Mesenchymal stem cell (in vitro differentiated cells and primary cell): ENCODE measurements at regions not wholly inside any gene's neighbourhood (a gene's known extent, or its start where the extent isn't known, plus 50 kb on each side); places are given as distances from the start of the nearest gene placed in this dataset.

ENCODE experiments used
- DNase-seq: peaks from one replicate; pipeline ENCODE4 v3.0.0-alpha.2; 2013
- H2AFZ ChIP-seq: one replicate; pipeline ENCODE4 v1.6.1; 2013; ENCODE audit warnings: low read depth, mild to moderate bottlenecking, control low read depth, inconsistent platforms, low read length, moderate library complexity
- H2AK5ac ChIP-seq: 2 replicates; pipeline ENCODE4 v1.6.1; 2013; ENCODE audit warnings: low read length, moderate library complexity, mild to moderate bottlenecking, inconsistent platforms; ENCODE audit not compliant: severe bottlenecking
- H2BK120ac ChIP-seq: one replicate; pipeline ENCODE4 v1.6.1; 2013; ENCODE audit warnings: low read depth, mild to moderate bottlenecking, inconsistent platforms, low read length, moderate library complexity
- H2BK12ac ChIP-seq, 2 experiments: one replicate each; pipeline ENCODE4 v1.6.1; 2013; ENCODE audit warnings: inconsistent platforms in 2 of 2, low read length in 2 of 2, mild to moderate bottlenecking in 2 of 2, moderate library complexity in 2 of 2, control low read depth in 1 of 2
- H2BK15ac ChIP-seq: one replicate; pipeline ENCODE4 v1.6.1; 2013; ENCODE audit warnings: mild to moderate bottlenecking, low read depth, inconsistent platforms; ENCODE audit not compliant: poor library complexity, severe bottlenecking
- H2BK5ac ChIP-seq: 2 replicates; pipeline ENCODE4 v1.6.1; 2013; ENCODE audit warnings: low read depth, mild to moderate bottlenecking, low read length, control low read depth, inconsistent platforms; ENCODE audit not compliant: poor library complexity, severe bottlenecking
- H3K14ac ChIP-seq, 2 experiments: one replicate each; pipeline ENCODE4 v1.6.1; 2013; ENCODE audit warnings: inconsistent platforms in 2 of 2, low read length in 2 of 2, control low read depth in 1 of 2, mild to moderate bottlenecking in 1 of 2, moderate library complexity in 1 of 2
- H3K18ac ChIP-seq, 2 experiments: one replicate each; pipeline ENCODE4 v1.6.1; 2013; ENCODE audit warnings: inconsistent platforms in 2 of 2, low read length in 2 of 2, control low read depth in 1 of 2, low read depth in 1 of 2, mild to moderate bottlenecking in 1 of 2
- H3K23ac ChIP-seq, 2 experiments: one replicate each; pipeline ENCODE4 v1.6.1; 2013; ENCODE audit warnings: inconsistent platforms in 2 of 2, low read length in 2 of 2, mild to moderate bottlenecking in 2 of 2, moderate library complexity in 2 of 2, control low read depth in 1 of 2
- H3K27ac ChIP-seq: 2 replicates; pipeline ENCODE4 v1.5.1; 2013; ENCODE audit warnings: mild to moderate bottlenecking, moderate library complexity, low read length, control low read depth, inconsistent platforms; ENCODE audit not compliant: poor library complexity, severe bottlenecking
- H3K27me3 ChIP-seq, 2 experiments: 2 replicates each; pipeline versions ENCODE4 v1.6.1 to v1.7.0; 2013; ENCODE audit warnings: low read length in 2 of 2, mild to moderate bottlenecking in 2 of 2, moderate library complexity in 2 of 2, control low read depth in 1 of 2, inconsistent platforms in 1 of 2; ENCODE audit not compliant: control insufficient read depth in 1 of 2, insufficient read depth in 1 of 2
- H3K36me3 ChIP-seq, 2 experiments: 2 replicates each; pipeline versions ENCODE4 v1.6.1 to v1.7.0; 2013; ENCODE audit warnings: low read length in 2 of 2, control low read depth in 1 of 2, inconsistent platforms in 1 of 2, low read depth in 1 of 2, mild to moderate bottlenecking in 1 of 2; ENCODE audit not compliant: insufficient read depth in 2 of 2, control insufficient read depth in 1 of 2
- H3K4ac ChIP-seq, 2 experiments: one replicate each; pipeline ENCODE4 v1.6.1; 2013; ENCODE audit warnings: inconsistent platforms in 2 of 2, low read length in 2 of 2, mild to moderate bottlenecking in 2 of 2, moderate library complexity in 2 of 2, control low read depth in 1 of 2, low read depth in 1 of 2
- H3K4me1 ChIP-seq: 2 replicates; pipeline ENCODE4 v1.6.1; 2013; ENCODE audit warnings: low read depth, low read length, control low read depth; ENCODE audit not compliant: control insufficient read depth, insufficient read depth
- H3K4me2 ChIP-seq: 2 replicates; pipeline ENCODE4 v1.6.1; 2013; ENCODE audit warnings: low read length, mild to moderate bottlenecking, inconsistent platforms; ENCODE audit not compliant: poor library complexity, severe bottlenecking
- H3K4me3 ChIP-seq, 2 experiments: 2 replicates each; pipeline versions ENCODE4 v1.5.1 to v1.7.0; 2013; ENCODE audit warnings: low read length in 2 of 2, mild to moderate bottlenecking in 2 of 2, control low read depth in 1 of 2, low read depth in 1 of 2; ENCODE audit not compliant: insufficient read depth in 1 of 2
- H3K79me1 ChIP-seq: replicated peaks from 2 replicates; pipeline ENCODE4 v1.6.1; 2013; ENCODE audit warnings: mild to moderate bottlenecking, control low read depth, low read length, inconsistent platforms; ENCODE audit not compliant: poor library complexity, severe bottlenecking
- H3K9ac ChIP-seq: 2 replicates; pipeline ENCODE4 v1.7.0; 2013; ENCODE audit warnings: mild to moderate bottlenecking, low read length, moderate library complexity
- H3K9me3 ChIP-seq: 2 replicates; pipeline ENCODE4 v1.7.0; 2013; ENCODE audit warnings: mild to moderate bottlenecking, low read length; ENCODE audit not compliant: control insufficient read depth
- H4K8ac ChIP-seq: one replicate; pipeline ENCODE4 v1.6.1; 2013; ENCODE audit warnings: inconsistent platforms, mild to moderate bottlenecking, low read length, moderate library complexity
- H4K91ac ChIP-seq: one replicate; pipeline ENCODE4 v1.6.1; 2013; ENCODE audit warnings: mild to moderate bottlenecking, low read length, inconsistent platforms
- WGBS: methylation state at CpG from one replicate; pipeline ENCODE4 v1.1.7; 2013; ENCODE audit warnings: mixed read lengths; 5-methylcytosine and 5-hydroxymethylcytosine counted together

GRCh38 chr14:27049701-27050100 is 451.9 kb upstream of the NOVA1 start:
- H3K9ac ChIP-seq: no peak overlapping the region
- H3K4me1 ChIP-seq: no peaks in the 10 kb centered on the region

GRCh38 chr14:27050208-27050607 is 452.4 kb upstream of the NOVA1 start:
- no peaks in the 10 kb centered on the region for H3K9me3 ChIP-seq
- no peak overlapping the region for H4K8ac ChIP-seq
- H2BK5ac ChIP-seq: no peak overlapping the region
- no peak overlapping the region for H2AFZ ChIP-seq
- no peak overlapping the region for H3K27ac ChIP-seq
- H4K91ac ChIP-seq: no peak overlapping the region
- H2BK15ac ChIP-seq: no peak overlapping the region
- no peak overlapping the region for H3K4me3 ChIP-seq
- no peaks in the 10 kb centered on the region for H3K27me3 ChIP-seq
- no peaks in the 10 kb centered on the region for H3K36me3 ChIP-seq
- no peak overlapping the region for H2BK12ac ChIP-seq
- H3K9ac ChIP-seq: no peak overlapping the region
- H3K18ac ChIP-seq: no peak overlapping the region
- H3K14ac ChIP-seq: no peak overlapping the region
- no peak overlapping the region for H2BK120ac ChIP-seq
- no peaks in the 10 kb centered on the region for H3K79me1 ChIP-seq
- no peak for DNase-seq
- no peak overlapping the region for H3K23ac ChIP-seq
- H3K4ac ChIP-seq: no peak overlapping the region
- H2AK5ac ChIP-seq: no peak overlapping the region
- no peaks in the 10 kb centered on the region for H3K4me1 ChIP-seq
- H3K4me2 ChIP-seq: no peak overlapping the region

More at GRCh38 chr14:27049701-27050100, 451.9 kb upstream of the NOVA1 start:
- Histone ChIP-seq H3K4ac (no peak overlapping the region), H3K27ac (no peak overlapping the region), H4K91ac (no peak overlapping the region), H3K4me2 (no peak overlapping the region), H2BK12ac (no peak overlapping the region), H3K23ac (no peak overlapping the region), H3K27me3 (no peaks in the 10 kb centered on the region), H2BK120ac (no peak overlapping the region), H3K14ac (no peak overlapping the region), H3K18ac (no peak overlapping the region), H2BK5ac (no peak overlapping the region), H2AFZ (no peak overlapping the region), H4K8ac (no peak overlapping the region), H3K4me3 (no peak overlapping the region), H2BK15ac (no peak overlapping the region), H3K9me3 (no peaks in the 10 kb centered on the region), H3K79me1 (no peaks in the 10 kb centered on the region), H2AK5ac (no peak overlapping the region), H3K36me3 (no peaks in the 10 kb centered on the region)
- no peak for DNase-seq
- 68% methylated on average over 3 of the region's 3 CpGs for WGBS

GRCh38 chr14:27056586-27056985 is 458.8 kb upstream of the NOVA1 start:
- Histone ChIP-seq H3K79me1 (no peaks in the 10 kb centered on the region), H3K18ac (no peak overlapping the region), H3K27me3 (no peaks in the 10 kb centered on the region), H3K14ac (no peak overlapping the region), H2BK12ac (no peak overlapping the region), H3K4ac (no peak overlapping the region), H4K8ac (no peak overlapping the region), H3K9ac (no peak overlapping the region), H3K9me3 (no peaks in the 10 kb centered on the region), H3K4me1 (no peaks in the 10 kb centered on the region), H3K23ac (no peak overlapping the region), H4K91ac (no peak overlapping the region), H3K36me3 (no peaks in the 10 kb centered on the region), H3K4me2 (no peak overlapping the region), H2AFZ (no peak overlapping the region), H2BK5ac (no peak overlapping the region), H2BK15ac (no peak overlapping the region), H2BK120ac (no peak overlapping the region), H2AK5ac (no peak overlapping the region), H3K27ac (no peak overlapping the region), H3K4me3 (no peak overlapping the region)
- no peak for DNase-seq
- no CpG with 5 or more reads among the region's 1 CpG for WGBS

GRCh38 chr14:27061299-27061698 is 463.5 kb upstream of the NOVA1 start:
- no CpG with 5 or more reads among the region's 2 CpGs for WGBS
- H2BK5ac ChIP-seq: no peak overlapping the region
- no peaks in the 10 kb centered on the region for H3K79me1 ChIP-seq
- H3K4me1 ChIP-seq: no peaks in the 10 kb centered on the region
- H2BK120ac ChIP-seq: no peak overlapping the region
- H3K4me2 ChIP-seq: no peak overlapping the region
- no peak overlapping the region for H3K23ac ChIP-seq
- no peak overlapping the region for H3K18ac ChIP-seq
- H2BK12ac ChIP-seq: no peak overlapping the region
- no peak overlapping the region for H4K8ac ChIP-seq
- H2AFZ ChIP-seq: no peak overlapping the region
- H4K91ac ChIP-seq: no peak overlapping the region
- no peak overlapping the region for H2AK5ac ChIP-seq
- H3K9me3 ChIP-seq: no peaks in the 10 kb centered on the region
- no peak overlapping the region for H3K4me3 ChIP-seq
- H3K4ac ChIP-seq: no peak overlapping the region
- H3K36me3 ChIP-seq: no peaks in the 10 kb centered on the region
- H3K27ac ChIP-seq: no peak overlapping the region
- no peak for DNase-seq
- H3K9ac ChIP-seq: no peak overlapping the region
- H2BK15ac ChIP-seq: no peak overlapping the region
- H3K27me3 ChIP-seq: no peaks in the 10 kb centered on the region
- no peak overlapping the region for H3K14ac ChIP-seq
